NB4 (cell line): ENCODE measurements at regions not wholly inside any gene's neighbourhood (a gene's known extent, or its start where the extent isn't known, plus 50 kb on each side); places are given as distances from the start of the nearest gene placed in this dataset.
A peak's percentile ranks its signal among the peaks of the same experiment; 100 is the strongest.

Experiments used
- TF ChIP-seq, protein P1 (sequence below): IDR thresholded peaks from one replicate; pipeline ENCODE4 v1.5.1; 2012; ENCODE audit warnings: low read depth, low read length
- TF ChIP-seq, protein P2 (sequence below): IDR thresholded peaks from 2 replicates; pipeline ENCODE4 v1.6.1; 2011; ENCODE audit warnings: low read depth, low read length

DNA sequence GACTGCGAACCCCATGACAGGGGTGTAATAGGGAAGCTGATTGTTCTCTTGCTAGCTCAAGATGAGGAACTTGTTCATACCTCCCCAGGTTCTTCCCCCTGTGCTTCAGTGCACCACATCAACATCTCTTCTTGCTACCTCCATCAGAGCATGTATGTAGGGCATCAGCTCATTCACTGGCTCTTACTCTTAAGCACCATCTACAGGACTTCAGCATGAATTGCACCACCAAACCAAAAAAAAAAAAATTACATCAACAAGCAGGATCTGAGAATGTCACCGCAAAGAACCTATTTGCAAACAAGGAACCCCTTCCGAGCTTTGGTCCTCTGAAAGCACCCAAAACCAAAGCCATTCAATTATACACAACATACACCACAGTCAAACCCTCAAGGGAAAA, 2226.5 kb upstream of the RAG2 start:
- TF ChIP-seq, protein P1, sequence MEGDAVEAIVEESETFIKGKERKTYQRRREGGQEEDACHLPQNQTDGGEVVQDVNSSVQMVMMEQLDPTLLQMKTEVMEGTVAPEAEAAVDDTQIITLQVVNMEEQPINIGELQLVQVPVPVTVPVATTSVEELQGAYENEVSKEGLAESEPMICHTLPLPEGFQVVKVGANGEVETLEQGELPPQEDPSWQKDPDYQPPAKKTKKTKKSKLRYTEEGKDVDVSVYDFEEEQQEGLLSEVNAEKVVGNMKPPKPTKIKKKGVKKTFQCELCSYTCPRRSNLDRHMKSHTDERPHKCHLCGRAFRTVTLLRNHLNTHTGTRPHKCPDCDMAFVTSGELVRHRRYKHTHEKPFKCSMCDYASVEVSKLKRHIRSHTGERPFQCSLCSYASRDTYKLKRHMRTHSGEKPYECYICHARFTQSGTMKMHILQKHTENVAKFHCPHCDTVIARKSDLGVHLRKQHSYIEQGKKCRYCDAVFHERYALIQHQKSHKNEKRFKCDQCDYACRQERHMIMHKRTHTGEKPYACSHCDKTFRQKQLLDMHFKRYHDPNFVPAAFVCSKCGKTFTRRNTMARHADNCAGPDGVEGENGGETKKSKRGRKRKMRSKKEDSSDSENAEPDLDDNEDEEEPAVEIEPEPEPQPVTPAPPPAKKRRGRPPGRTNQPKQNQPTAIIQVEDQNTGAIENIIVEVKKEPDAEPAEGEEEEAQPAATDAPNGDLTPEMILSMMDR, result peak; percentile 39
- TF ChIP-seq, protein P2, sequence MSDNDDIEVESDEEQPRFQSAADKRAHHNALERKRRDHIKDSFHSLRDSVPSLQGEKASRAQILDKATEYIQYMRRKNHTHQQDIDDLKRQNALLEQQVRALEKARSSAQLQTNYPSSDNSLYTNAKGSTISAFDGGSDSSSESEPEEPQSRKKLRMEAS, result no peak
